Panc1 (cell line): ENCODE measurements at regions not wholly inside any gene's neighbourhood (a gene's known extent, or its start where the extent isn't known, plus 50 kb on each side); places are given as distances from the start of the nearest gene placed in this dataset.

Experiments used
- ATAC-seq: fragments of 200-7000 bp; cut with Tn5 transposase; 2 replicates; pipeline ENCODE4 v1.9.1; 2020; ENCODE audit warnings: mild to moderate bottlenecking, moderate library complexity
- BruUV-seq: library from RNA; stranded (reverse); fragments of 400-500 nt; replicated peaks from 2 replicates; lab custom pipeline; 2021; lab: Mats Ljungman, UMichigan
- CTCF ChIA-PET: fragments of 300-600 bp; sonication (Branson Sonifier 250); formaldehyde crosslinking; loops from one replicate; lab custom pipeline; 2022; ENCODE audit warnings: antibody characterized with exemption; lab: Charles Lee
- POLR2A ChIA-PET: fragments of 300-600 bp; sonication (Branson Sonifier 250); formaldehyde crosslinking; loops from one replicate; lab custom pipeline; 2022; ENCODE audit warnings: antibody characterized with exemption; lab: Charles Lee
- DNase-seq: peaks from one replicate; pipeline ENCODE4 v3.0.0-alpha.2; 2010; ENCODE audit warnings: low read depth, low spot score
- H3K27ac ChIP-seq: 2 replicates; pipeline ENCODE4 v1.5.1; 2011; ENCODE audit warnings: mild to moderate bottlenecking, low read length, inconsistent platforms
- H3K27me3 ChIP-seq: fragments of 200-500 bp; sonication (Bioruptor generic); 2 replicates; pipeline ENCODE4 v1.6.0; 2014; ENCODE audit warnings: low read length, inconsistent platforms; ENCODE audit not compliant: control insufficient read depth, insufficient read depth
- H3K36me3 ChIP-seq: fragments of 200-500 bp; sonication (Bioruptor generic); 2 replicates; pipeline ENCODE4 v1.5.1; 2014; ENCODE audit warnings: inconsistent platforms, mild to moderate bottlenecking, low read length, moderate library complexity; ENCODE audit not compliant: control insufficient read depth, insufficient read depth
- H3K4me1 ChIP-seq: 2 replicates; pipeline ENCODE4 v1.5.1; 2011; ENCODE audit warnings: inconsistent platforms, mild to moderate bottlenecking, low read length, moderate library complexity; ENCODE audit not compliant: control insufficient read depth, insufficient read depth
- H3K4me3 ChIP-seq, 2 experiments: 2 replicates each; pipeline ENCODE4 v1.5.1; 2011 to 2012; ENCODE audit warnings: low read depth in 2 of 2, low read length in 2 of 2, mild to moderate bottlenecking in 2 of 2, inconsistent platforms in 1 of 2, moderate library complexity in 1 of 2
- H3K9me3 ChIP-seq: fragments of 200-500 bp; sonication (Bioruptor generic); 2 replicates; pipeline ENCODE4 v1.5.1; 2014; ENCODE audit warnings: low read depth, mild to moderate bottlenecking, inconsistent platforms, low read length, moderate library complexity; ENCODE audit not compliant: control insufficient read depth, insufficient read depth
- POLR2AphosphoS5 ChIP-seq: IDR thresholded peaks from 2 replicates; pipeline ENCODE4 v1.6.1; 2012; ENCODE audit warnings: mild to moderate bottlenecking, low read depth, low read length, moderate library complexity
- REST ChIP-seq, 2 experiments: IDR thresholded peaks; 2 replicates each; pipeline ENCODE4 v1.6.1; 2011 to 2012; ENCODE audit warnings: low read depth in 2 of 2, control low read depth in 1 of 2, low read length in 1 of 2, mild to moderate bottlenecking in 1 of 2, moderate library complexity in 1 of 2; ENCODE audit not compliant: insufficient read depth in 1 of 2
- SIN3A ChIP-seq: IDR thresholded peaks from 2 replicates; pipeline ENCODE4 v1.6.1; 2012; ENCODE audit warnings: low read depth, mild to moderate bottlenecking, low read length, moderate library complexity, borderline replicate concordance; ENCODE audit not compliant: insufficient read depth
- TCF7L2 ChIP-seq: IDR thresholded peaks from 2 replicates; pipeline ENCODE4 v1.6.1; 2011; ENCODE audit warnings: mild to moderate bottlenecking, low read depth, low read length, inconsistent platforms
- in situ Hi-C: cut with HindIII; loops from 2 replicates; pipeline ENCODE4 v1.10.0; 2016; ENCODE audit warnings: low sequenced_read_pairs, low pct_unique_long_range_greater_than_20kb
- intact Hi-C: fragments of 100-400 bp; cut with micrococcal nuclease; formaldehyde crosslinking; loops from one replicate; pipeline ENCODE4 v1.10.0; 2022; ENCODE audit not compliant: unreplicated experiment
- TF ChIP-seq, protein P1 (sequence below): fragments of 450-650 bp; IDR thresholded peaks from 2 replicates; pipeline ENCODE4 v1.5.1; 2017; ENCODE audit warnings: mild to moderate bottlenecking

DNA sequence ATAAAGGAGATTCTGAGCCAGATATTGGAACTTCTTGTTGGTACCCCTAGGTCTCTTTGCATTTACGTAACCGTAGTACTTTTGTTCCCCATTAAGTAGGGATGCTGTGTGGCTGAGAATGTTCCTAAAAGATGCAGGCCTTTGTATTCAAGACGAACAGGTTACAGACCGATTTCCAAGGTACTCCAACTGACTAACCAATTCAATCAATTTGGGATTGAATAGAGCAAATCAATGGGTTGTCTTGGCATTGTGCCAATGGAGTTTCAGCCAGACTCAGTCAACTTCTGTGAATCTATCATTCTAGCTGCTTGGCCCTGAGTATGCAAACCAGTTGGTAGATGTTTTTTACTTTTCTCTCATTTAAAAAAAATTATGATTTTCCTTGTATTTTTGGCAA lies 347.3 kb upstream of the NPVF start:
- Histone ChIP-seq H3K36me3 (no peaks in the 10 kb centered on the region), H3K27me3 (peaks cover 3% of the 10 kb centered on the region), H3K9me3 (no peaks in the 10 kb centered on the region), H3K4me1 (no peaks in the 10 kb centered on the region), H3K27ac (no peak overlapping the region), H3K4me3 (no peak overlapping the region)
- no TSS peak for BruUV-seq
- ChIA-PET CTCF (no interaction called here), POLR2A (no interaction called here)
- no peak for TF ChIP-seq REST (IDR thresholded peaks at IDR 0.05; ENCODE audit: insufficient read depth in 1 of 2, low read depth in 2 of 2, low read length in 1 of 2)
- no peak for ATAC-seq
- in situ Hi-C loops: no loop called here
- DNase-seq: no peak
- intact Hi-C loops: no loop called here

- no peak overlapping the region for H3K4me3 ChIP-seq
- no peak overlapping the region for H3K27ac ChIP-seq
- H3K4me1 ChIP-seq: no peaks in the 10 kb centered on the region
- no TSS peak for BruUV-seq
- in situ Hi-C loops (no loop called here), intact Hi-C loops (no loop called here)
- TF ChIP-seq REST (IDR thresholded peaks at IDR 0.05; ENCODE audit: insufficient read depth in 1 of 2, low read depth in 2 of 2, low read length in 1 of 2): no peak
- TF ChIP-seq POLR2AphosphoS5: no peak
- TF ChIP-seq TCF7L2: no peak
- no peak for TF ChIP-seq SIN3A
- TF ChIP-seq, protein P1, sequence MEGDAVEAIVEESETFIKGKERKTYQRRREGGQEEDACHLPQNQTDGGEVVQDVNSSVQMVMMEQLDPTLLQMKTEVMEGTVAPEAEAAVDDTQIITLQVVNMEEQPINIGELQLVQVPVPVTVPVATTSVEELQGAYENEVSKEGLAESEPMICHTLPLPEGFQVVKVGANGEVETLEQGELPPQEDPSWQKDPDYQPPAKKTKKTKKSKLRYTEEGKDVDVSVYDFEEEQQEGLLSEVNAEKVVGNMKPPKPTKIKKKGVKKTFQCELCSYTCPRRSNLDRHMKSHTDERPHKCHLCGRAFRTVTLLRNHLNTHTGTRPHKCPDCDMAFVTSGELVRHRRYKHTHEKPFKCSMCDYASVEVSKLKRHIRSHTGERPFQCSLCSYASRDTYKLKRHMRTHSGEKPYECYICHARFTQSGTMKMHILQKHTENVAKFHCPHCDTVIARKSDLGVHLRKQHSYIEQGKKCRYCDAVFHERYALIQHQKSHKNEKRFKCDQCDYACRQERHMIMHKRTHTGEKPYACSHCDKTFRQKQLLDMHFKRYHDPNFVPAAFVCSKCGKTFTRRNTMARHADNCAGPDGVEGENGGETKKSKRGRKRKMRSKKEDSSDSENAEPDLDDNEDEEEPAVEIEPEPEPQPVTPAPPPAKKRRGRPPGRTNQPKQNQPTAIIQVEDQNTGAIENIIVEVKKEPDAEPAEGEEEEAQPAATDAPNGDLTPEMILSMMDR: no peak
- no peaks in the 10 kb centered on the region for H3K9me3 ChIP-seq
- no peaks in the 10 kb centered on the region for H3K27me3 ChIP-seq
- no peak for DNase-seq
- H3K36me3 ChIP-seq: no peaks in the 10 kb centered on the region
- POLR2A ChIA-PET: no interaction called here
- ATAC-seq: no peak
- CTCF ChIA-PET: no interaction called here
These were observed 350.9 kb upstream of the NPVF start for GRCh38 chr7:25578991-25579777.
